Fibroblast of lung (primary cell): ENCODE measurements at regions not wholly inside any gene's neighbourhood (a gene's known extent, or its start where the extent isn't known, plus 50 kb on each side); places are given as distances from the start of the nearest gene placed in this dataset.
A peak's percentile ranks its signal among the peaks of the same experiment; 100 is the strongest.

Source experiments
- DNase-seq, 2 donors: peaks; one replicate each; pipeline versions ENCODE4 v3.0.0 to v3.0.0-alpha.2; 2010; ENCODE audit warnings: low read depth in 2 of 2
- H2AFZ ChIP-seq: 2 replicates; pipeline ENCODE4 v1.5.1; 2012; ENCODE audit warnings: low read length, control low read depth, inconsistent platforms
- H3K27ac ChIP-seq: 2 replicates; pipeline ENCODE4 v1.5.1; 2011; ENCODE audit warnings: low read length, control low read depth; ENCODE audit not compliant: insufficient read depth
- H3K27me3 ChIP-seq: 2 replicates; pipeline ENCODE4 v1.5.1; 2011; ENCODE audit warnings: mild to moderate bottlenecking, low read length; ENCODE audit not compliant: control insufficient read depth, insufficient read depth
- H3K36me3 ChIP-seq: 2 replicates; pipeline ENCODE4 v1.5.1; 2011; ENCODE audit warnings: low read length; ENCODE audit not compliant: control insufficient read depth, insufficient read depth
- H3K4me1 ChIP-seq: 2 replicates; pipeline ENCODE4 v1.5.1; 2011; ENCODE audit warnings: low read length; ENCODE audit not compliant: control insufficient read depth, insufficient read depth; ENCODE audit errors: extremely low read depth
- H3K4me2 ChIP-seq: 2 replicates; pipeline ENCODE4 v1.5.1; 2011; ENCODE audit warnings: low read length, control low read depth; ENCODE audit not compliant: insufficient read depth; ENCODE audit errors: extremely low read depth
- H3K4me3 ChIP-seq, 4 experiments: fragments of 200-600 bp in 1 of 4; sonication (generic) in 1 of 4; replicated peaks in 1 of 4; 2 replicates each; pipeline ENCODE4 v1.5.1; 2011 to 2016; ENCODE audit warnings: low read length in 4 of 4, low read depth in 3 of 4, mild to moderate bottlenecking in 3 of 4, control low read depth in 2 of 4, inconsistent platforms in 1 of 4, mixed read lengths in 1 of 4; ENCODE audit not compliant: insufficient read depth in 1 of 4; ENCODE audit errors: control extremely low read depth in 1 of 4
- H3K79me2 ChIP-seq: 2 replicates; pipeline ENCODE4 v1.5.1; 2012; ENCODE audit warnings: mild to moderate bottlenecking, low read length, inconsistent platforms; ENCODE audit not compliant: control insufficient read depth, insufficient read depth
- H3K9ac ChIP-seq: 2 replicates; pipeline ENCODE4 v1.5.1; 2011; ENCODE audit warnings: mild to moderate bottlenecking, low read length, control low read depth; ENCODE audit not compliant: insufficient read depth
- H3K9me3 ChIP-seq: 2 replicates; pipeline ENCODE4 v1.5.1; 2012; ENCODE audit warnings: low read depth, low read length; ENCODE audit not compliant: control insufficient read depth, insufficient read depth
- H4K20me1 ChIP-seq: 2 replicates; pipeline ENCODE4 v1.5.1; 2011; ENCODE audit warnings: low read length; ENCODE audit not compliant: control insufficient read depth, insufficient read depth; ENCODE audit errors: extremely low read depth
- EZH2 ChIP-seq: IDR thresholded peaks from 2 replicates; pipeline ENCODE4 v1.5.1; 2012; ENCODE audit warnings: low read length, control low read depth, mild to moderate bottlenecking; ENCODE audit errors: missing control alignments
- TF ChIP-seq, protein P1 (sequence below), 2 donors: IDR thresholded peaks in 1 of 2; conservative IDR thresholded peaks in 1 of 2; 1 replicate in 1 of 2; 2 replicates in 1 of 2; pipeline ENCODE4 v1.5.1; 2011 to 2012; ENCODE audit warnings: low read length in 2 of 2, control low read depth in 1 of 2, inconsistent platforms in 1 of 2, low read depth in 1 of 2, mild to moderate bottlenecking in 1 of 2

DNA sequence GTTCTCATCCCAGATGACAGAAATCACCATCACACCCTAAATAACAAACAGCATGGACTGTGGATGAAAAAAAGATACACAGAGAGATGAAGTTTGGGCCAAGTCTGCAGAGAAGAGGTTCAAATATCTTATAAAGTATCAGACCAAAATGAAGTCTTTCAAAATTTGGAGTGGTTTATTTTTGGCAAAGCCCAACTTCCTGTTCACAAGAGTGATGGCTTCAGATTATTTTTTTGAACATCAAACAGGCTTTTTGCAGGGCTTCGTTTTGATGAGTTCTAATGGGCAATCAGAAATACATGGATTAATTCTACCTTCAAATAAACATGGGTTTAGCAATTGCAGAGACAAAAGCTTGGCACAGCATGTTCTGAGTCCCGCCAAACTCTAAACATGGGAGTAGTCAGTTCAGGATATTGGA is 378.2 kb upstream of the RPS23 start:
- Histone ChIP-seq H3K27ac (no peak overlapping the region), H3K9ac (no peak overlapping the region), H2AFZ (no peak overlapping the region), H3K27me3 (no peaks in the 10 kb centered on the region), H4K20me1 (no peaks in the 10 kb centered on the region), H3K79me2 (no peaks in the 10 kb centered on the region), H3K9me3 (no peaks in the 10 kb centered on the region), H3K4me3 (no peak overlapping the region), H3K4me2 (no peak overlapping the region), H3K4me1 (no peaks in the 10 kb centered on the region), H3K36me3 (no peaks in the 10 kb centered on the region)
- TF ChIP-seq, protein P1, sequence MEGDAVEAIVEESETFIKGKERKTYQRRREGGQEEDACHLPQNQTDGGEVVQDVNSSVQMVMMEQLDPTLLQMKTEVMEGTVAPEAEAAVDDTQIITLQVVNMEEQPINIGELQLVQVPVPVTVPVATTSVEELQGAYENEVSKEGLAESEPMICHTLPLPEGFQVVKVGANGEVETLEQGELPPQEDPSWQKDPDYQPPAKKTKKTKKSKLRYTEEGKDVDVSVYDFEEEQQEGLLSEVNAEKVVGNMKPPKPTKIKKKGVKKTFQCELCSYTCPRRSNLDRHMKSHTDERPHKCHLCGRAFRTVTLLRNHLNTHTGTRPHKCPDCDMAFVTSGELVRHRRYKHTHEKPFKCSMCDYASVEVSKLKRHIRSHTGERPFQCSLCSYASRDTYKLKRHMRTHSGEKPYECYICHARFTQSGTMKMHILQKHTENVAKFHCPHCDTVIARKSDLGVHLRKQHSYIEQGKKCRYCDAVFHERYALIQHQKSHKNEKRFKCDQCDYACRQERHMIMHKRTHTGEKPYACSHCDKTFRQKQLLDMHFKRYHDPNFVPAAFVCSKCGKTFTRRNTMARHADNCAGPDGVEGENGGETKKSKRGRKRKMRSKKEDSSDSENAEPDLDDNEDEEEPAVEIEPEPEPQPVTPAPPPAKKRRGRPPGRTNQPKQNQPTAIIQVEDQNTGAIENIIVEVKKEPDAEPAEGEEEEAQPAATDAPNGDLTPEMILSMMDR (conservative IDR thresholded peaks at IDR 0.05 in 1 of 2, IDR thresholded peaks at IDR 0.05 in 1 of 2; ENCODE audit: low read depth in 1 of 2, low read length in 2 of 2), result no peak
- no peak for TF ChIP-seq EZH2
- peak in 1 of 2 donors; percentile 39 for DNase-seq

DNA sequence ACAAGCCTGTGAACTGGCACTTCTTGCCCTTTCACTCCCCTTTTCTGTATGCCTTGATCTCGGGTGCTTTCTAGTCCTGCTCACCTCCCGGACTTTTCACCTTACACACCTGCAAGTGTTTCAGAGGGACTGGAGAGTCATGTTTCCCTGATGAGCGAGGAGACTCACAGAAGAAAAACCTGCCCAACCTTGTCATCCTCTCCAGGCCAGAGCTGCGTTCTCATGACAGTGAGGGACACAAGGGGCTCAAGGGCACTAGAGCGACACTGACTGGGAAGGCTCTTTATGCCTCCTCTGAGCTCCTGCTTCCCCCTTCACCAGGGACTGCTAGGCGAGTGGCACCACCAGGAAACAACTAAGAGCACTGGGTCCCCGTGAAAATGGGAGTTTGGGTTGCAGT is 376.9 kb upstream of the RPS23 start:
- H2AFZ ChIP-seq, result no peak overlapping the region
- no peak overlapping the region for H3K4me2 ChIP-seq
- H4K20me1 ChIP-seq, result no peaks in the 10 kb centered on the region
- H3K79me2 ChIP-seq, result no peaks in the 10 kb centered on the region
- H3K27me3 ChIP-seq, result no peaks in the 10 kb centered on the region
- no peaks in the 10 kb centered on the region for H3K4me1 ChIP-seq
- H3K4me3 ChIP-seq, result no peak overlapping the region
- H3K27ac ChIP-seq, result no peak overlapping the region
- no peak for DNase-seq
- H3K9ac ChIP-seq, result no peak overlapping the region
- H3K9me3 ChIP-seq, result no peaks in the 10 kb centered on the region
- H3K36me3 ChIP-seq, result no peaks in the 10 kb centered on the region
- TF ChIP-seq, protein P1 (conservative IDR thresholded peaks at IDR 0.05 in 1 of 2, IDR thresholded peaks at IDR 0.05 in 1 of 2; ENCODE audit: low read depth in 1 of 2, low read length in 2 of 2), result no peak
- TF ChIP-seq EZH2, result no peak

DNA sequence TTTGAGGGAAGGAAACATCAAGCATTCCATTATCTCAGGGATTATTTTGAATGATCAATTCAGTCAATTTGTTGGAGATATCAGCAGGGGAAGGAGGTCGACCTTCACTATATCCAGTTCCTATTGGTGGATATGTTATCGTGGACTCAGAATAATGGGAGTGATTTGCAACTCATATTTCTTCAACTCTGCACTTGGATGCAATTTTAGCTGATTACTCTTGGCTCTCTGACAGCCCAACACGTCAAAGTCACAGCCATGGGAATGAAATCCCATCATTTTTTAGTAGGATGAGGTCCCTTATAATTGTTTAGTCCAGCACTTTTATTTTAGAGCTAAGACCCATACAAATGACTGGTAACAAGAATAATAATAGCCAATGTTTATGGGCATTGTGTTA is 371.8 kb upstream of the RPS23 start:
- Histone ChIP-seq H3K27me3 (no peaks in the 10 kb centered on the region), H3K36me3 (no peaks in the 10 kb centered on the region), H3K4me2 (no peak overlapping the region), H3K79me2 (no peaks in the 10 kb centered on the region), H4K20me1 (no peaks in the 10 kb centered on the region), H3K27ac (no peak overlapping the region), H3K4me3 (no peak overlapping the region), H3K9ac (no peak overlapping the region), H3K9me3 (no peaks in the 10 kb centered on the region), H3K4me1 (no peaks in the 10 kb centered on the region), H2AFZ (no peak overlapping the region)
- DNase-seq, result no peak
- TF ChIP-seq EZH2, result no peak
- TF ChIP-seq, protein P1 (conservative IDR thresholded peaks at IDR 0.05 in 1 of 2, IDR thresholded peaks at IDR 0.05 in 1 of 2; ENCODE audit: low read depth in 1 of 2, low read length in 2 of 2), result no peak
